GM12892 (cell line): ENCODE measurements at regions not wholly inside any gene's neighbourhood (a gene's known extent, or its start where the extent isn't known, plus 50 kb on each side); places are given as distances from the start of the nearest gene placed in this dataset.
"Not testable (repeated sequence)": the region's sequence is repeated elsewhere in the genome, so short reads cannot be mapped to it uniquely, and the experiment has no call there.

Experiments
- DNase-seq: peaks from one replicate; pipeline ENCODE4 v3.0.0; 2011; ENCODE audit not compliant: insufficient read length
- FAIRE-seq: peaks from 2 replicates; lab custom pipeline; 2011; peaks lifted over from hg19 to GRCh38; lab: Jason Lieb, UNC
- POLR2A ChIP-seq: IDR thresholded peaks from 2 replicates; pipeline ENCODE4 v1.6.1; 2011; ENCODE audit warnings: low read depth, low read length, control low read depth
- POLR2AphosphoS5 ChIP-seq: IDR thresholded peaks from 2 replicates; pipeline ENCODE4 v1.6.1; 2011; ENCODE audit warnings: low read depth, low read length, control low read depth
- TAF1 ChIP-seq: IDR thresholded peaks from 2 replicates; pipeline ENCODE4 v1.6.1; 2011; ENCODE audit warnings: low read depth, mild to moderate bottlenecking, control low read depth, low read length, borderline replicate concordance

DNA sequence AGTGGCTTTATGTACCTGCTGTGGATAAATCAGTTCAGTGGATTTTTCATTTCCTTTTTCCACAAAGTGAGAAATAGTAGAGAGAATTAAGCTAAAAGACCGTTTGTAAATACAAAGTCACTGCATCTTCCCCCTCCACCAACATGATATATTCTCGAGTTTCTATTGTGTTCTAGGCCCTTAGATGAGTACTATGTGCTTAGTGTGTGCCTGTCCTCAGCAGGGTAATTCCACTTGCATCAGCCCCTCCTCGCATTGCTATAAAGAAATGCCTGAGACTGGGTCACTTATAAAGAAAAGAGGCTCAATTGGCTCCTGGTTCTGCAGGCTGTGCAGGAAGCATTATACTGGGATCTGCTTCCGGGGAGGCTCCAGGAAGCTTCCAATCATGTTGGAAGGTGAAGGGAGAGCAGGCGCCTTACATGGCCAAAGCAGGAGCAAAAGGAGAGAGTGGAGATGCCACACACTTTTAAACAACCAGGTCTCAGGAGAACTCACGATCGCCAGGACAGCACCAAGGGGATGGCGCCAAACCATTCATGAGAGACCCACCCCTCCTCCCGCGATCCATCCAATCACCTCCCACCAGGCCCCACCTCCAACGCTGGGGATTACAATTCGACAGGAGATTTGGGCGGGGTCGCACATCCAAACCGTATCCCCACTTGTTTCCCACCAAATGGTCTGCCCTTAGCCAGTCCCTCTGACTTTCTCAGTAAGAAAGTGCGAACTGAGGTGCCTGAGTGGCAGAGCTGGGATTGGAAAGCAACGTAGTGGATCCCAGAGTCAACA lies 102.3 kb upstream of the ABCC4 start:
- FAIRE-seq (no peak), DNase-seq (no peak)

GRCh38 chr13:95404141-95404882 lies 103.1 kb upstream of the ABCC4 start:
- FAIRE-seq (peak; percentile 94), DNase-seq (peak; percentile 69)
- TF ChIP-seq POLR2AphosphoS5 = no peak
- TF ChIP-seq POLR2A = no peak
- TF ChIP-seq TAF1 = no peak

More for the DNA sequence above, 102.3 kb upstream of the ABCC4 start:
- no peak for TF ChIP-seq POLR2A
- TF ChIP-seq POLR2AphosphoS5 = no peak
- TF ChIP-seq TAF1 = no peak

DNA sequence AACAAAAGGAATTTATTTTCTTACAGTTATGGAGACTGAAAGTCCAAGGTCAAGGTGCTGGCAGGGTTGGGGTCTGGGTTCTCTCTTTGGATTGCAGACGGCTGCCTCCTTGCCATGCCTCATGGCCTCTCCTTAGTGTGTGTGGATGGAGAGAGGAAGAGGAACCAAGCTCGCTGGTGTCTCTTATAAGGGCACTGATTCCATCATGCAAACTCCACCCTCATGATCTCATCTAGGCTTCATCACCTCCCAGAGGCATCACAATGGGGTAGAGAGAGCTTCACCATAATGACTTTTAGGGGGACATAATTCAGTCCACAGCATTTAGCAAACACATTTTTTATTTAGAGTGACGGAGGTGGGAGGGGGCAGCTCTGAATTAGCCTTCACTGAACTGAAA lies 104.9 kb upstream of the ABCC4 start:
- FAIRE-seq = no peak
- DNase-seq = no peak
- TF ChIP-seq POLR2A = no peak
- TF ChIP-seq POLR2AphosphoS5 = no peak
- TF ChIP-seq TAF1 = no peak

DNA sequence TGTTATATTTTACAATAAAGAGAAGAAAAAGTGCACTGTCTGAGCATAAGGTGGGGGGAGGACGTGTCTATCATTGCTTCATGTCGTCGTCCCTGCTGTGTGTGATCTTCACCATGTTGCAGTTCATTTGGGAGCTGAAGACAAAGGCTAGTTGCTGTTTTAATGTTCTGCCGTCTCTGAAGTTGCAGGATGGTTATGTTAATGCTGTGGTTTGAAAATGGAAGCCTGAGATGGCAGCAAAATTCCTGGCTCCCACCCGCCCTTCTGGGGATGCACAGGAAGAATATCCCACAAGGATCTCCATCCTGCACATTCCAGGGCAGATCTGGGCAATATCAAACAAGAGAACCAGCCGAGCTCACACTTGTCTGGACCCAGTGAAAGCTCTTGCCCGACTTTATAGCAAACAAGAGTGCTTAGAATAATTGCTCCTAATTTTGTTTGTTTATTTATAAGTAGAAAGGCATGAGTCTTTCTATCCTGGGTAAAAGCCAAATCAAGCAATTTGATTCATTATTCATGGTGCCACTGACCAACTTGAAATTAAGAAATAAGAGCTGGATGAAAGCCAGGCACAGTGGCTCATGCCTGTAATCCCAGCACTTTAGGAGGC lies 110.3 kb upstream of the ABCC4 start:
- no peak for DNase-seq
- TF ChIP-seq POLR2A = no peak
- no peak for TF ChIP-seq TAF1
- TF ChIP-seq POLR2AphosphoS5 = no peak
- no peak for FAIRE-seq

GRCh38 chr13:95418946-95419345 lies 117.7 kb upstream of the ABCC4 start:
- TF ChIP-seq POLR2AphosphoS5 = no peak
- FAIRE-seq = no peak
- no peak for DNase-seq

DNA sequence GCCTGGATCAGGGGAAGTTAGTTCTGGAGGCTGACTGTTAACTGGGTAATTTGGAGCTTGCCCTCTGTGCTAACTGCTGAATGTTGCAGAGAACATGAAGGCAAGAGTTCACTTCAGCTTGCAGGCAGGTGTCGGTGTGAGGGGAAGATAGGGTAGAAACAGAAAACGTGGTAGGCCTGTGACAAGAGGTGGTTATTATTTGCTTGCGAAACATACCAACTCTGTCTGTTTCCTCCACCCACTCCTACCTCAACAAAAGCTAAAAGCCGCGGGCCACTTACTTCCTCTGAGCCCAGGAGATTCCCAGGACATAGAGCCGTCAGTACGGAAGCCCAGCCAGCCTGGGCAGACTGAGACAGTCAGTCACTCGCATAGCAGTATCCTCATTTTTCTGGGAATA lies 119.2 kb upstream of the ABCC4 start:
- FAIRE-seq (peak; percentile 91), DNase-seq (no peak)
- TF ChIP-seq TAF1 (no peak), POLR2A (no peak), POLR2AphosphoS5 (no peak)

- TF ChIP-seq POLR2A (no peak), POLR2AphosphoS5 (no peak), TAF1 (no peak)
- DNase-seq (no peak), FAIRE-seq (no peak)
Measured at GRCh38 chr13:95426631-95427030, 125.4 kb upstream of the ABCC4 start.

- FAIRE-seq, DNase-seq: not testable (repeated sequence)
Measured at GRCh38 chr13:95430525-95430924, 122.0 kb upstream of the CLDN10 start.

DNA sequence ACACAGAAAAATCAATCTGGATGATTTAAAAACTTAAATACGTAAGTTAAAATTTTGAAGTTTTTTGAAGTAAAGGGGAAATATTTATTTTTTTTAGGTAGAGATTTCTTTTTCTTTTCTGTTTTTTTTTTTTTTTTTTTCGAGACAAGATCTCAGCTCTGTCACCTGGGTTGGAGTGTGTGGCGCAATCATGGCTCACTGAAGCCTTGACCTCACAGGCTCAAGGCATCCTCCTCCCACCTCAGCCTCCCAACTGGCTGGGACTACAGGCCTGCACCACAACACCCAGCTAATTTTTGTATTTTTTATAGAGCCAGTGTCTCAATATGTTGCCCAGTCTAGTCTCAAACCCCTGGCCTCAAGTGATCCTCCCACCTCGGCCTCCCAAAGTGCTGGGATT lies 120.4 kb upstream of the CLDN10 start:
- FAIRE-seq (no peak), DNase-seq (no peak)
- TF ChIP-seq POLR2AphosphoS5 (no peak), TAF1 (no peak), POLR2A (no peak)

GRCh38 chr13:95433537-95433936 lies 119.0 kb upstream of the CLDN10 start:
- TF ChIP-seq TAF1 (no peak), POLR2A (no peak), POLR2AphosphoS5 (no peak)
- FAIRE-seq (no peak), DNase-seq (no peak)

GRCh38 chr13:95434111-95434510 lies 118.4 kb upstream of the CLDN10 start:
- no peak for FAIRE-seq
- TF ChIP-seq TAF1 = no peak
- TF ChIP-seq POLR2AphosphoS5 = no peak
- TF ChIP-seq POLR2A = no peak
- DNase-seq = no peak
